Superior temporal gyrus (tissue), 1 donor: ENCODE measurements at regions not wholly inside any gene's neighbourhood (a gene's known extent, or its start where the extent isn't known, plus 50 kb on each side); places are given as distances from the start of the nearest gene placed in this dataset.

ENCODE experiments used
- DNase-seq: peaks from one replicate; pipeline ENCODE4 v3.0.0-alpha.2; 2016; ENCODE audit errors: extremely low spot score

DNA sequence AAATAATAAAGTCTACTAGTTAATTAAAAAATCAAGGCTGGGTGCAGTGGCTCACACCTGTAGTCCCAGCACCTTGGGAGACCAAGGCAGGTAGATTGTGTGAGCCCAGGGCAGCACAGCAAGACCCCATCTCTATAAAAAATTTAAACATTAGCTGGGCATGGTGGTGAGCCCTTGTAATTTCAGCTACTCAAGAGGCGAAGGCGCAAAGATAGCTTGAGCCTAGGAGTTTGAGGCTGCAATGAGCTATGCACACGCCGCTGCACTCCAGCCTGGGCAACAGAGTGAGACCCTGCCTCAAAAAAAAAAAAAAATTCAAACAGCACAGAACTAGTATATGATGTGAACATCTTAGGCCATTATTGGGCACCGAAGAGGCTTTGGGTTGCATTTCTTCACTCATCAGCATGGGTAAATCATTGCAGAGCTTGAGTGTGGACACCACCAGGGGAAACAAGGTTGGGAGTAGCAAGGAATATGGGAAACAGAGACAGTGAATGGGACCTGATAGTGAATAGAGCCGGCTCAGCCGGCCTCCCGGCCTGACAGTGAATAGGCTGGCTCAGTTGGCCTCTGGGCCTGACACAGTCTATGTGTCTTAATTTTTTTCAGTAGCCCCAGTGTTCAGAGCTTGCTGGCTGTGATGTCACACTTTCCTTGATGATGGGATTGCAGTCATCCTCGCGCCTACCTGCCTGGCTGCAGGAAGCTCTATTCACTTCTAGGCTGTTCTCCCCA lies 89.1 kb upstream of the ERRFI1 start:
- no peak for DNase-seq

DNA sequence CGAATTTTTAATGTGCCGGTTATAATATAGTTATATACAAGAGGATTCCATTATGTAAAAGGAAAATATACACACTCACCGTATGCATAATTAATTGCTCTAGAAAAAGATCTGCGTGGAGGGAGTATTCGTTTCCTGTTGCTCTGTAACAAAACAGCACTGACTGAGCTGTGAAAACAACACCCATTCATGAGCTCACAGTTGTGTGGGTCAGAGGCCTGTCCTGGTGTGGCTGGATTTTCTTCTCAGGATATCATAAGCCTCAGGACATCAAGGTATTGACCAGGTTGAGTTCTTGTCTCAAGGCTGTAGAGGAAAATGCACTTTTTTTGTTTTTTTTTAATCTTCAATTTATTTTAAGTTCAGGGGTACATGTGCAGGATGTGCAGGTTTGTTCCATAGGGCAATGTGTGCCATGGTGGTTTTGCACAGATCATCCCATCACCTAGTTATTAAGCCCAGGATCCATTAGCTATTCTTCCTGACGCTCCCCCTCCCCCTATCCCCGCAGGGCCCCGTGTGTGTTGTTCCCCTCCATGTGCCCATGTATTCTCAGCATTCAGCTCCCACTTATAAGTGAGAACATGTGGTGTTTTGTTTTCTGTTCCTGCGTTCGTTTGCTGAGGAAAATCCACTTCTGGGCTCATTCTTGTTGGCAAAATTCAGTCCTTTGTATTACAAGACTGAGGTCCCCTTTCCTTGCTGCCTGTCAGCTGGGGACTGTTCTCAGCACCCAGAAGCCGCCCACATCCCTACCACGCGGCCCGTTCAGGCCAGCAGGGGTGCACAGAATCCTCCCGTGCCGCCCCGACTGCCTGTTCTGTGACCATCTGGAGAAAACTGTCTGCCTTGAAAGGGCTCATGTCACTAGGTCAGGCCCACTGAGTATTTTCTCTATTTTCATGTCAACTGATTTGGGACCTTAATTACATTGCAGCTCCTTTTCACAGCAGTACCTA lies 87.4 kb upstream of the ERRFI1 start:
- peak; percentile 15 for DNase-seq

DNA sequence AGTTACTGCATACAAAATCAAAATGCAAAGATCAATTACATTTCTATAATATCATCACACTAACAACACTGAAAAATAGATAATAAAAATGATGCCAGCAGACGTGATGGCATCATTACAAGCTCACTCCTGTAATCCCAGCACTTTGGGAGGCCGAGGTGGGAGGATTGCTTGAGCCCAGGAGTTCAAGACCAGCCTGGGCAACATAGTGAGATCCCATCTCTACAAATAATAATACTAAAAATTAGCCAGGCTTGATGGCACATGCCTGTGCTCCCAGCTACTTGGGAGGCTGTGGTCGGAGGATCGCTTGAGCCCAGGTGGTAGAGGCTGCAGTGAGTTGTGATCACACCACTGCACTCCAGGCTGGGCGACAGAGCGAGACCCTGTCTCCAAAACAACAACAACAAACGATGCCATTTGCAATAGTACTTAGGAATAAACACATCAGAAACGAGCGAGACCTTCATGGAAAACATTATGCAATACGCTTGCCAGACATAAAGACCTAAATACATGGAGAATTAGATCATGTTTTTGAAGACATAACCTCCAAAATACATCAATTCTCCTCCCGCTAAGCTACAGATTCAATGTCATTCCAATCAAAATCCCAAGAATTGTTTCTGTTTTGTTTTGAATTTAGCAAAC lies 86.6 kb upstream of the ERRFI1 start:
- peak; percentile 11 for DNase-seq

DNA sequence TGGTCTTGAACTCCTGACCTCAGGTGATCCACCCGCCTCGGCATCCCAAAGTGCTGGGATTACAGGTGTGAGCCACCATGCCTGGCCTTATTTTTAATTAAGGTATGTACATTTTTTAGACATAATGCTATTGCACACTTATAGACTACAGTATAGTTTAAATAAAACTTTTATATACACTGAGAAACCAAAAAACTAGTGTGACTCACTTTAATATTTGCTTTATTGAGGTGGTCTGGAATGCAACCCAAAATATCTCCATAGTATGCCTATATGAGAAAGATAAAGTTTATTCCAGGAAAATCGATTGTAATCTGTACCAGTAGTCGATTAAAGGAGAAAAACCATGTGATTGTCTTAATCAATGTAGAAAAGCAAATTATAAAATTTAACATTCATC lies 85.5 kb upstream of the ERRFI1 start:
- DNase-seq, result no peak

DNA sequence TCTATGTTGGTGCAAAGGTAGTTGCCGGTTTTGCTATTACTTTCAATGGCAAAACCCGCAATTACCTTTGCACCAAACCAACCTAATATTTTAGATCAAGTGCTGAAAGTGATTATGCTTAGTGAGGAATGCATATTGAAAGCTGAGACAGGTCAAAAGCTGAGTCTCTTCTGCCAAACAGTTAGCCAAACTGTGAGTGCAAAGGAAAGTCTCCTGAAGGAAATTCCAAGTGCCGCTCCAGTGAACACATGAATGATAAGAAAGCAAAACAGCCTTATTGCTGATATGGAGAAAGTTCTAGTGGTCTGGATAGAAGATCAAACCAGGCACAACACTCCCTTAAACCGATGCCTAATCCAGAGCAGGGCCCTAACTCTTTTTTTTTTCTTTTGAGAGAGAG lies 83.1 kb upstream of the ERRFI1 start:
- no peak for DNase-seq

DNA sequence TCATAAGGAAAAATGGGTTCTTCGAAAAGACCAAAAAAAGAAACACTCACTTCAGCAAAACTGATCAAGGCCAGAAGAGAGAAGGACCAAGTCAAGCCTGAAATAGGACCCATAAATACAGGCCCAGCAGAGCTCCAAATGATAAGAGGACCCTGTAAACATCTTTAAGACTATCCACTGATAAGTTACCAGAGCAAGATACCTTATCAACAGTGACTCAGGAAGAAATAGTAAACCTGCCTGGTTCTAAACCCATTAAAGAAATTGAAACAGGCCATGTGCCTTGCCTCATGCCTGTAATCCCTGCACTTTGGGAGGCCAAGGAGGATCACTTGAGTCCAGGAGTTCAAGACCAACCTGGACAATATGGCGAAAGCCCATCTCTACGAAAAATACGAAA lies 81.8 kb upstream of the ERRFI1 start:
- DNase-seq, result no peak

DNA sequence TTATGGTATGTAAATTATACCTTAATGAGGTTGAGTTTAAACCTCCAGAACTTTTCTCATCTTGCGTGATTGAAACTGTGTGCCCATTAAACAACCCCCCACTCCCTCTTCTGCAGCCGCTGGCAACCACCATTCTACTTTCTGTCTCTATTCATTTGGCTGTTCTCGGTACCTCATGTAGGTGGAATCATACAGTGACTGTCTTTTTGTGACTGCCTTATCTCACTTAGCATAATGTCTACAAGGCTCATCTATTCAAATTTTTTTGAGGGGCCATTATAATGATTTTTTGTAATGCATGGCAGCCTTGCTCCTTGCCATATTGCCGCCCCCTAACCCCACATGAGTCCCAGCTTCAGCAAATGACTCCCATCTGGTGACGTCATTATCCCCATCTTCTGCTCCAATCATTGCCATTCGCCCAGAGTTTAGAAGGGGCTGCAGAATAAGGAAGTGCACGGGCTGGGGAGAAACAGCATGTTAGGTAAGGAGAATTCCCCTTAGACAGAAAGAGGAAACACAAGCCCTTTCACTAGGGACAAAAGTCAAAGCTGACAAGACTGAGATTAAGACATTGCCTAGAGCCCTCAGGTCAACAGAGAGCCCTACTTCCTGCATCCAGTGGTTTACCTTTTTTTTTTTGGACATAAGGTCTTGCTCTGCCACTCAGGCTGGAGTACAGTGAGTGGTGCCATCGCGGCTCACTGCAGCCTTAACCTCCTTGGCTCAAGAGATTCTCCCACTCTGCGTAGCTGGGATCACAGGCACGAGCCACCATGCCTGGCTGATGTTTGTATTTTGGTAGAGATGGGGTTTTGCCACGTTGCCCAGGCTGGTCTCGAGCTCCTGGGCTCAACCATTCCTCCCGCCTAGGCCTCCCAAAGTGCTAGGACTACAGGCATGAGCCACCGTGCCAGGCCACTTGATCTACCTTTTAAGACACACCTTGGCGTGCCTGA lies 78.4 kb upstream of the ERRFI1 start:
- no peak for DNase-seq

DNA sequence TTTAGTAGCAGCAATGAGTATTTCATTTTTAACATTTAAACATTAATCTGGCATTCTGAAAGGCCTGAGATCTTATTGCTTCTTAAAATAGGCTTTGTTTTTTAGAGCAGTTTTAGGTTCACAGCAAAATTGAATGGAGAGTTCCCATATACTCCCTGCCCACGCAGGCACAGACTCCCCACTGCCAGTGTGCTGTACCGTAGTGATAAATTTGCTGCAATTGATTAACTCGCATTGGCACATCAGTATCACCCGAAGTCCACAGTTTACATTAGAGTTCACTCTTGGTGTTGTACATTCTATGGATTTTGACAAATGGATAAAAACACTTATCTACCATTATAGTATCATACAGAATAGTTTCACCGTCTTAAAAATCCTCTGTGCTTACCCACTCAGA lies 71.8 kb upstream of the ERRFI1 start:
- DNase-seq, result no peak

DNA sequence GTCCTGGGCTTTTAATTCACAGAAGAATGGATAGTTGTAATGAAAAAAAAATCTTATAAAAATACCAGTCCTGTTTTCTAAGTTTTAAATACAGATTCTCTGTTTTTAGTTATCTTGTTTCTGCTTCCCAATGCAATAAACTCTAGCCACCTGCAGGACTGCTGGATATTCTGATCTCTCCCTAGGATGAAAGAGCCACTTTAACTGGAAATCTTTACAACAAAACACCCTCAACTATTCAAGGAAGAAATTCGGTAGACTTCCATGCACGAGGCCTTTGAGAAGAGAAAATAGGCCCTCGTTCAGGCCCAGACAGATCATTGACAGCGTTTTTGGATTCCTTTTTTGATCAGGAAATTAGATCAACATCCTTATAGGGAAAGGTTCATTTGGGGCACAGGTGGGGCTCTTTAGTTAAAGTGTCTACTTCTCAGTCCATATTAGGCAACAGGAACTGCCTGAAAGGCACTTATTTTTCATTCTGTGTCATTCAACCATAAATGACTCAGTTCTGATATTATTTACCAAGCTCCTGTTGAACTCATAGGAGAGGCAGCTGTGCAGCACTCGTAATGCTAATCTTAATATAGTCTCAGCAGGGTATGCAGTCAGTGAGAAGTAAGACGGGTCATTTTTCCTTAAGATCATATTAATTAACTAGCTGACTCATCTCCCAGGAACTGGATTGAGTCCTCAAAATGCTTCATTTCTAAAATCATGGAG lies 71.1 kb upstream of the ERRFI1 start:
- DNase-seq, result no peak

DNA sequence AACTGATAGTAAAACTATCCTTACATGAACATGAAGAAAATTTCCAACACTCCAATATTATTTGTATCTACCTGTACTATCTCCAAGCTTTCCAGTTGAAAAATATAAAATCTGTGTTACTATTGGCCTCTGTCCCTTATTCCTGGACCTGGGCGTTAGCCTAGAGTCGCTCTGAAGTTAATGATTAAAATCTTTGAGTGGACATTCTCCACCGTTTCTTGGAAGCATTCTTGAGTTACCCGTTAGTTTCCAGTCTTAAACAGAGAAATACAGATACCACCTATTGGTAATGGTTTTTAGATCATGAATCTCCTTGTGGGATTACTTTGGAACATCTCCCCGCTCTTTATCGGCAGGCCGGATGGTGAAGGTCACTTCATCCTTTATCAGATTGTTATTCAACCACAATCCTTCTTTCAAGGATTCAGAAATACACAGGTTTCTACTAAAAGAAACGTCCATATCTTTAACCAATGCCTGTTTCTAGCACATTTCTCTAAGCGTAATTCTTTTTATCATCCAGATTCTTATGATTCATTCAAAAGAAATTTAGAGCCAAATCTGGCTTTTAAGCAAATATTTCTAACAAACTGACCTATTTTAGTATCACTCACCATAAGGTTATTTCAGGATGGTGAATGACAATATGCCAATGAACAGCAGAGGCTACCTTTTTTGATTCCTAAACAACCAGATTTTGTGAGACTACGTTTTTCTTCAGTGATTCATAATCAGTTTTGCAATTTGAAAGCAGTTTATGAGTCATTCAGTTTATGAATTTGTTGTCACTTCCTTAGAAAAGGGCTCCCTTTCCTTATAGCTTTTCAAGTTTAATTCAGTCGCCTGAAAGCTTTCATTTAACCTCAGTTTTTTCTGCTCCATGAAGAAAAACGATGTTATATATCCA lies 70.2 kb upstream of the ERRFI1 start:
- DNase-seq, result peak; percentile 19

DNA sequence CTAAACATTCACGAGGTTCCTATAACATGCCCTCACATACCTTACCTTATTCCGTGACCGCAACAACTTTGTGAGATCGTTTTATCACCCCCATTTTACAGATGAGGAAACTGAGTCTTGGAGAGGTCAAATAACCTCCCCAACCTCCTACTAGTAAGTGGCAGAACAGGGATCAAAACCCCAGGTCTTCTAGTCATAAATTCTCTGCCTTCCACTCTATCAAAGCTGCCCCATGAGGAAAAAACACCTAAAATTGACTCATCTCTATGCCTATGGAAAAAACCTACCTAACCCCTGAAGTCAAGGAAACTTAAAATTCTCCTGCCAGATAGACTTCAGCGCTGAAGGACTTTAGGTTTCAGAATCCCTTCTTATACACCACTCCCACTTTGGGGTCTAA lies 69.5 kb upstream of the ERRFI1 start:
- no peak for DNase-seq

DNA sequence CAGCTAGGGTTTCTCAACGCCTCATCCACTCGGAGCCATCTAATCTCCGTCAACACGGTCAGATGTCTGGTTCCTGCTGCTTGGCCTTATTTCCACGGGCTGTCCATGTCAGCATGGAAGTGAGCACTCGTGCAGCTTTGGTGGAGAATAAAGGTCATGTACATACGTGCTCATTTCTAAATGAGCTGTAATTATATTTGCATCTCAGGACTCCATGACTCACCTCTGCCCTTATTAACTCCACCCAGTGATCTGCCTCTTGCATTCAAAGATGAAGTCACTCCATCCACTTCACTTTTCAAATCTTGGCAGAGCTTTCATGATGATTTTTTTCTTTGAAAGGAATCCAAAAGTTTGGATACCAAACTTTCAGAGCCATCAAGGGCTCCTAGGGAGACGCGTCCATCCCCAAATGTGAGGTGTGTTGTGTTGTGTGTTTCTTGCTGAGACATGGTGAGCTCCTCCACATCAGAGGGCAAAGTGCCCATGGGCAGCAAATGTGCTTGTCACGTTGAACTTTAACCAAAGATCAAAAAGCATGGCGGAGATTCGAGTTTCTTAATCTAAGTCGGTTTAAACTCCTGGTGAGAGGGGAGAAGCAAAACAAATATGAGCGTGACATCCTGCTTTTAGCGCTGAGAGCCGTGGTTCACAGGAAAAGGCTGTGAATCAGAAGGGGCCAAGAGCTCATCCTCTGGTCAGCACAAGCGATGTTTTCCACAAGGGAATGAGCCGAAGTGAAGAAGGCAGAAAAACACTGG lies 68.6 kb upstream of the ERRFI1 start:
- DNase-seq, result no peak

DNA sequence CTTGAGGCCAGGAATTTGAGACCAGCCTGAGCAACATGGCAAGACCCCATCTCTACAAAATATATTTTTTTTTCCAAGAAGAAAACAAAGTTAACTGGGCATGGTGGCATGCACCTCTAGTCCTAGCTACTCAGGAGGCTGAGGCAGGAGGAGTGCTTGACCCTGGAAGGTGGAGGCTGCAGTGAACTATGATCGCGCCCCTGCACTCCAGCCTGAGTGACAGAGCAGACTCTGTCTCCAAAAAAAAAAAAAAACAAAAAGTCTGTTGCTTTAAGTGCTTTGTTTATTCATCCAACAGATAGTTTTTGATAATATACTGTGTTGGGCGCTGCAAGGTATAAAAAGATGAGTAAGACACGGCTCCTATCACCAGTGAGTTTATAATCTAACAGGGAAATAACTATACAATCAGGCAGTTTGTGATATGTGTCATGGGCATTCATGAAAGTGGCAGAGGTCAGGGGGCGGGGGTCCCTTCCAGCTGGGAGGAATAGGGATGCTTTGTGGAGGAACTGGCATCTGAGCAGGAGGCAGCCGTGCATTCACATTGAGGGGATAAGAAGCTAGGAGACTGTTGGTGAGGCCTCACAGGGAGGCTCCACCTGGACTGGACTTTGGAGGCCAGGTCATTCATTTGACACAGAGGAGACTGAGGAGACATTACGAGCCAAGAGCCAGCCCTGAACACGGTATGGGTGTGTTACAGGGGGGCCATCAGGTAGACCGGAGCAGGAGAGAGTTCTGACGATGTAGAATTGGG lies 67.3 kb upstream of the ERRFI1 start:
- no peak for DNase-seq

DNA sequence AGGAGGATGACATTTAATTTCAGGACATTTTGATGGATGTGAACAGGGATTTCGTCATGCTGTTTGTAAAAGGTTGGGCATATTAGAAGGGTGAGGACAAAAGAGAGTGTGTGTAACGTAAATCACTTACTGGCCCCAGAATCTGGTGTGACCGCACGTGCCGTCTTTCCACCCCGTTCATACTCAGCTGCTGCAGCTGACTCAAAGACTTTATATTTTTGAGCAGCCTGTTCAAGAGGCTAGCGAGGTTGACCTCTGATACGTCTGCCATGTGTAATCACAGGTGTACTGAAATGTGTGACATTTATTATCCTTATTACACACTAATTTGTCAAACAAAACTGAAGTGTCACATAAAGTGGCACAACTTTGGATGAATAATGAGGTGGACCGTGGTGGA lies 66.5 kb upstream of the ERRFI1 start:
- no peak for DNase-seq

DNA sequence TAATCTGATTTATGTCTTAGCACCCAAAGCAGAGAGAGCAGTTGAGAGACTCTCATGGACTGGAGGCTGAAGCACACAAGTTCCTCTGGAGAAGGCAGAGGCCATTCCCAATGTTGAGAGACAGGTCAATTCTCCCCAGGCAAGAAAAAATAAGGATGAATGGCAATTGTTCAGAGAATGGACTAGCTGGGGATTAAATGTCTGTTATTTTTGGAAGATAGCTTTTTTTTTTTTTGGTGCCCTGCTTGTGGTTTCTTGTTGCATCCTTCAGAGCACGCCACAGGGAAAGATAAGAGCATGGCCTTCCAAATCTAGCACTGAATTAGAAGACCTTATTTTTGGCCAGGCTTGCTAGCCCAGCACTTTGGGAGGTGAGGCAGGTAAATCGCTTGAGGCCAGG lies 65.6 kb upstream of the ERRFI1 start:
- no peak for DNase-seq

DNA sequence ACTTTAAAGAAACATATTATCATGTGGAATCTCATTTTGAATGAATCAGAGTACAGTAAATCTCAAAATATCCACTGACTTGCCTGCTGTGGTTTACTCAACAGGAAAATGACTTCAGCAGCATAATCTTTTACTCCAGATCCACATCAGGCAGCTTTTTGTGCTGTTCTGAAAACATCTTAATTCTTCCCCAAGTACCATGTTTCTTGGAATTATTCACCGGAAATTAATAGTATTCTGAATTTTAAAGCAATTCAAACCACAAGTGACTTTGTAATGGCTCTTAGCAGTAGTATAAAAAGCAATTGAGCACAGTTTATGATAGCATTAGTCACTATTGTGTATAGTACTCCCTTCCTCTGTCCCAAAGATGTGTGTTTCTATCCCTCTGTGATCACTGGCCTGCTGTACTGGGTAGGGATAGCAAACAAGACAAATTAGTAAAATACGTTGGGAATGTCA lies 64.2 kb upstream of the ERRFI1 start:
- peak; percentile 39 for DNase-seq

DNA sequence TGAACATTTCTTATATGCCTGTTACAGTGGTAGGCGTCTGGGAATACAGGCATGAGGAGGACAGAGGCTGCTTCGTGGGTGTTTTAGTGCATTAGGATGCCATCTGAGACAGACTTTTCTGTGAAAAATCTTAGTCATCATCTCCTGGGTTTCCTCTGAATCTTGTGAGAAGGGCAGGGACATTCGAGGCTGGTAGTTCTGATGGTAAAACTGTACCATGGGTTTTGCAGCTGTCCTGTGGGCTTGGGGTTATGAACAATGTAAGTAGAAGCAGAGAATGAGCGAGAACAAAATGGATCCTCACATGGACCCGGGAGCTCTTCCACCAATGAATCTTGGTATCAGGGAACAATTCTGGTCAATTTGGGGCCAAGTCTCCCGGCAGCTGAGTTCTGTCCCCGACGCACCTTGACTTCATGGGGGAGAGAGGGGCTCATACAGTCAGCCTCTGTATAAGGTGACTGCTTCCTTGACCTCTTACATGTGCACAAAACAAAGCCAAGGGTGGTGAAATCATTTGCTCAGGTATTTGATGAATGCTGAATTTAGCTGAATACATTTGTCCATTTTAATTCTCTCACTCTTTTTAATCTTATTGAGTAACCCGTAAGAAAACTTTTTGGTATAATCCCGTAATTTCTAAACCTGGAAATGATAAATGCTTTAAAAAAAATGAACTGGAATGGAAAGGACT lies 63.6 kb upstream of the ERRFI1 start:
- DNase-seq, result peak; percentile 59
